ENCODE measurements at regions not wholly inside any gene's neighbourhood (a gene's known extent, or its start where the extent isn't known, plus 50 kb on each side); places are given as distances from the start of the nearest gene placed in this dataset.

DNA sequence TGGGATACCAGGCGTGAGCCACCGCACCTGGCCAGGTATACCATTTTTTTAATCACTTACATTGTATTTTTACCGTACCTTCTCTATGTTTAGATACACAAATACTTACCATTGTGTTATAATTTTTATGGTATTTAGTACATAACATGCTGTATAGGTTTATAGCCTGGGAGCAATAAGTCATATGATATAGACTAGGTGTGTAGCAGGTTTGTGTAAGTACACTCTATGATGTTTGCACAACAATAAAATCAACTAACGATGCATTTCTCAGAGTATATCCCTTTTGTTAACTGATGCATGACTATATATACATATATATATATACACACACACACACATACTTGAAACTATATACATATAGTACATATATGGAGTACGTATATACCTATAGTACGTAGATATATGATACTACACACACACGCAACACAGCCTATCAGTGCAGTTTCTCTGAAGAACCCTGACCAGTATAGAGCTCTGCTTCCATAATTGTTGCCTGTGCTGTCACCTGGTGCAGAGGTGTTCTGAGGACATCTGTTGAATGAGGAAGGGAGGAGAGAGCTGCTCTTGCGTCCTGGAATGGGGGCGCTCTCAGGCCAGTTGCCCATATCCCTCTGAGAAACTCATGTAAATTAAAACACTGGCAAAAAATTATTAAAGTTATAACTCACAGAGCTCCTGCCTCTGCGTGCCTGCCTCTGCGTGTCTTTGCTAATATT is 315.3 kb downstream of the FGFR2 start:
- H3K4me2 ChIP-seq (ENCODE audit: low read depth, low read length, poor library complexity, severe bottlenecking): no peak overlapping the region

GRCh38 chr10:121284936-121285335 is 313.3 kb downstream of the FGFR2 start:
- no peak overlapping the region for H3K4me2 ChIP-seq (ENCODE audit: low read depth, low read length, poor library complexity, severe bottlenecking)
- H4K20me1 ChIP-seq (ENCODE audit: insufficient read depth, low read length, poor library complexity, severe bottlenecking): no peaks in the 10 kb centered on the region
- no peak for TF ChIP-seq EZH2phosphoT487 (IDR thresholded peaks at IDR 0.05; ENCODE audit: borderline replicate concordance)
- no peak for TF ChIP-seq CTCF (conservative IDR thresholded peaks at IDR 0.05; ENCODE audit: low read length)
- H3F3A ChIP-seq (ENCODE audit: low read depth): no peaks in the 10 kb centered on the region
- no peaks in the 10 kb centered on the region for H3K4me1 ChIP-seq (ENCODE audit: insufficient read depth, low read length, poor library complexity, severe bottlenecking)
- H2AFZ ChIP-seq (ENCODE audit: low read length): no peak overlapping the region
- no peaks in the 10 kb centered on the region for H3K36me3 ChIP-seq (ENCODE audit: insufficient read depth, low read length)
- H3K27me3 ChIP-seq (ENCODE audit: insufficient read depth, low read length, poor library complexity, severe bottlenecking): no peaks in the 10 kb centered on the region
- no peak overlapping the region for H3K9ac ChIP-seq (ENCODE audit: low read depth, low read length, poor library complexity, severe bottlenecking)
- no peaks in the 10 kb centered on the region for H3K9me2 ChIP-seq (replicated peaks; ENCODE audit: low read depth, low read length)
- H3K4me3 ChIP-seq (ENCODE audit: low read length, poor library complexity, severe bottlenecking): no peak overlapping the region
- H3K79me2 ChIP-seq (ENCODE audit: insufficient read depth, low read length): no peaks in the 10 kb centered on the region
- no peaks in the 10 kb centered on the region; the same call in 1 of the 2 replicates for H3K9me3 ChIP-seq (ENCODE audit: insufficient read depth, low read depth, low read length)

More for the DNA sequence above, 315.3 kb downstream of the FGFR2 start:
- no peaks in the 10 kb centered on the region for H3K9me2 ChIP-seq (replicated peaks; ENCODE audit: low read depth, low read length)
- no peak overlapping the region for H3K9ac ChIP-seq (ENCODE audit: low read depth, low read length, poor library complexity, severe bottlenecking)
- no peaks in the 10 kb centered on the region for H3K36me3 ChIP-seq (ENCODE audit: insufficient read depth, low read length)
- no peak overlapping the region for H2AFZ ChIP-seq (ENCODE audit: low read length)
- H3K27me3 ChIP-seq (ENCODE audit: insufficient read depth, low read length, poor library complexity, severe bottlenecking): no peaks in the 10 kb centered on the region
- no peaks in the 10 kb centered on the region for H3K9me3 ChIP-seq (ENCODE audit: insufficient read depth, low read depth, low read length)
- H3F3A ChIP-seq (ENCODE audit: low read depth): no peaks in the 10 kb centered on the region
- no peak overlapping the region for H3K4me3 ChIP-seq (ENCODE audit: low read length, poor library complexity, severe bottlenecking)
- no peaks in the 10 kb centered on the region for H3K79me2 ChIP-seq (ENCODE audit: insufficient read depth, low read length)
- H3K4me1 ChIP-seq (ENCODE audit: insufficient read depth, low read length, poor library complexity, severe bottlenecking): no peaks in the 10 kb centered on the region
- H4K20me1 ChIP-seq (ENCODE audit: insufficient read depth, low read length, poor library complexity, severe bottlenecking): no peaks in the 10 kb centered on the region
- TF ChIP-seq EZH2phosphoT487 (IDR thresholded peaks at IDR 0.05; ENCODE audit: borderline replicate concordance): no peak
- no peak for TF ChIP-seq CTCF (conservative IDR thresholded peaks at IDR 0.05; ENCODE audit: low read length)

GRCh38 chr10:121285406-121286196 is 312.6 kb downstream of the FGFR2 start:
- Histone ChIP-seq H3K9ac (ENCODE audit: low read depth, low read length, poor library complexity, severe bottlenecking) (no peak overlapping the region), H3K9me3 (ENCODE audit: insufficient read depth, low read depth, low read length) (no peaks in the 10 kb centered on the region; the same call in 1 of the 2 replicates), H3F3A (ENCODE audit: low read depth) (no peaks in the 10 kb centered on the region), H3K4me3 (ENCODE audit: low read length, poor library complexity, severe bottlenecking) (no peak overlapping the region), H3K4me1 (ENCODE audit: insufficient read depth, low read length, poor library complexity, severe bottlenecking) (no peaks in the 10 kb centered on the region), H3K36me3 (ENCODE audit: insufficient read depth, low read length) (no peaks in the 10 kb centered on the region), H4K20me1 (ENCODE audit: insufficient read depth, low read length, poor library complexity, severe bottlenecking) (no peaks in the 10 kb centered on the region), H3K9me2 (replicated peaks; ENCODE audit: low read depth, low read length) (no peaks in the 10 kb centered on the region), H3K4me2 (ENCODE audit: low read depth, low read length, poor library complexity, severe bottlenecking) (no peak overlapping the region), H3K27me3 (ENCODE audit: insufficient read depth, low read length, poor library complexity, severe bottlenecking) (no peaks in the 10 kb centered on the region), H3K79me2 (ENCODE audit: insufficient read depth, low read length) (no peaks in the 10 kb centered on the region), H2AFZ (ENCODE audit: low read length) (no peak overlapping the region)
- TF ChIP-seq CTCF (conservative IDR thresholded peaks at IDR 0.05; ENCODE audit: low read length): no peak
- no peak for TF ChIP-seq EZH2phosphoT487 (IDR thresholded peaks at IDR 0.05; ENCODE audit: borderline replicate concordance)
